IPS-NIHi7 (cell line): ENCODE measurements at regions not wholly inside any gene's neighbourhood (a gene's known extent, or its start where the extent isn't known, plus 50 kb on each side); places are given as distances from the start of the nearest gene placed in this dataset.
A peak's percentile ranks its signal among the peaks of the same experiment; 100 is the strongest.
"Not testable (repeated sequence)": the region's sequence is repeated elsewhere in the genome, so short reads cannot be mapped to it uniquely, and the experiment has no call there.

Experiments
- DNase-seq: peaks from one replicate; pipeline ENCODE4 v3.0.0; 2012; ENCODE audit warnings: mixed read lengths; ENCODE audit errors: extremely low spot score

- no peak for DNase-seq
These were observed 168.3 kb upstream of the AUTS2 start for GRCh38 chr7:69429911-69430383.

- DNase-seq = no peak
These were observed 167.8 kb upstream of the AUTS2 start for GRCh38 chr7:69430384-69431021.

GRCh38 chr7:69431626-69432025 lies 166.6 kb upstream of the AUTS2 start:
- DNase-seq = no peak

GRCh38 chr7:69432276-69432675 lies 166.0 kb upstream of the AUTS2 start:
- DNase-seq = not testable (repeated sequence)

GRCh38 chr7:69433081-69433480 lies 165.2 kb upstream of the AUTS2 start:
- no peak for DNase-seq

- DNase-seq = no peak
These were observed 163.9 kb upstream of the AUTS2 start for GRCh38 chr7:69434398-69434815.

- DNase-seq = no peak
These were observed 162.6 kb upstream of the AUTS2 start for GRCh38 chr7:69435711-69436110.

- DNase-seq = no peak
These were observed 161.3 kb upstream of the AUTS2 start for GRCh38 chr7:69436946-69437345.

- no peak for DNase-seq
These were observed 159.5 kb upstream of the AUTS2 start for GRCh38 chr7:69438584-69439412.

- no peak for DNase-seq
These were observed 158.5 kb upstream of the AUTS2 start for GRCh38 chr7:69439636-69440325.

- no peak for DNase-seq
These were observed 157.3 kb upstream of the AUTS2 start for GRCh38 chr7:69440976-69441375.

GRCh38 chr7:69443136-69443535 lies 155.1 kb upstream of the AUTS2 start:
- no peak for DNase-seq

GRCh38 chr7:69445541-69445940 lies 152.7 kb upstream of the AUTS2 start:
- no peak for DNase-seq

GRCh38 chr7:69446213-69446612 lies 152.1 kb upstream of the AUTS2 start:
- DNase-seq = not testable (repeated sequence)

- DNase-seq = no peak
These were observed 150.2 kb upstream of the AUTS2 start for GRCh38 chr7:69448071-69448470.

- DNase-seq = peak; percentile 58
These were observed 147.8 kb upstream of the AUTS2 start for GRCh38 chr7:69450456-69450855.

GRCh38 chr7:69451715-69452114 lies 146.6 kb upstream of the AUTS2 start:
- DNase-seq = no peak

GRCh38 chr7:69452797-69453196 lies 145.5 kb upstream of the AUTS2 start:
- no peak for DNase-seq

GRCh38 chr7:69457595-69458504 lies 140.4 kb upstream of the AUTS2 start:
- peak; percentile 62 for DNase-seq

GRCh38 chr7:69464035-69464434 lies 134.2 kb upstream of the AUTS2 start:
- no peak for DNase-seq

GRCh38 chr7:69465262-69465661 lies 133.0 kb upstream of the AUTS2 start:
- no peak for DNase-seq
